Subcutaneous abdominal adipose tissue (tissue), 5 donors: ENCODE measurements at regions not wholly inside any gene's neighbourhood (a gene's known extent, or its start where the extent isn't known, plus 50 kb on each side); places are given as distances from the start of the nearest gene placed in this dataset.

Experiments
- H3K27ac ChIP-seq: one replicate; pipeline ENCODE4 v1.7.0; 2013; ENCODE audit warnings: low read depth, mild to moderate bottlenecking, inconsistent platforms, low read length, moderate library complexity
- H3K27me3 ChIP-seq, 5 donors: one replicate each; pipeline ENCODE4 v1.7.0; 2013; ENCODE audit warnings: low read length in 5 of 5, inconsistent platforms in 1 of 5; ENCODE audit not compliant: control insufficient read depth in 5 of 5, insufficient read depth in 4 of 5
- H3K36me3 ChIP-seq, 5 donors: one replicate each; pipeline ENCODE4 v1.7.0; 2013; ENCODE audit warnings: low read length in 5 of 5; ENCODE audit not compliant: control insufficient read depth in 5 of 5, insufficient read depth in 5 of 5
- H3K4me1 ChIP-seq, 5 donors: one replicate each; pipeline ENCODE4 v1.7.0; 2013; ENCODE audit warnings: low read length in 5 of 5, mild to moderate bottlenecking in 3 of 5, moderate library complexity in 1 of 5; ENCODE audit not compliant: control insufficient read depth in 5 of 5, insufficient read depth in 5 of 5
- H3K4me3 ChIP-seq, 5 donors: one replicate each; pipeline ENCODE4 v1.7.0; 2013; ENCODE audit warnings: low read length in 5 of 5, low read depth in 1 of 5
- H3K9ac ChIP-seq, 5 donors: one replicate each; pipeline ENCODE4 v1.7.0; 2013; ENCODE audit warnings: low read length in 5 of 5, mild to moderate bottlenecking in 4 of 5, moderate library complexity in 3 of 5
- H3K9me3 ChIP-seq, 5 donors: one replicate each; pipeline ENCODE4 v1.7.0; 2013; ENCODE audit warnings: low read length in 5 of 5; ENCODE audit not compliant: control insufficient read depth in 5 of 5
- donor health status: healthy.
- donor health status: healthy.
- donor health status: healthy.
- donor health status: healthy.
- donor health status: healthy.

DNA sequence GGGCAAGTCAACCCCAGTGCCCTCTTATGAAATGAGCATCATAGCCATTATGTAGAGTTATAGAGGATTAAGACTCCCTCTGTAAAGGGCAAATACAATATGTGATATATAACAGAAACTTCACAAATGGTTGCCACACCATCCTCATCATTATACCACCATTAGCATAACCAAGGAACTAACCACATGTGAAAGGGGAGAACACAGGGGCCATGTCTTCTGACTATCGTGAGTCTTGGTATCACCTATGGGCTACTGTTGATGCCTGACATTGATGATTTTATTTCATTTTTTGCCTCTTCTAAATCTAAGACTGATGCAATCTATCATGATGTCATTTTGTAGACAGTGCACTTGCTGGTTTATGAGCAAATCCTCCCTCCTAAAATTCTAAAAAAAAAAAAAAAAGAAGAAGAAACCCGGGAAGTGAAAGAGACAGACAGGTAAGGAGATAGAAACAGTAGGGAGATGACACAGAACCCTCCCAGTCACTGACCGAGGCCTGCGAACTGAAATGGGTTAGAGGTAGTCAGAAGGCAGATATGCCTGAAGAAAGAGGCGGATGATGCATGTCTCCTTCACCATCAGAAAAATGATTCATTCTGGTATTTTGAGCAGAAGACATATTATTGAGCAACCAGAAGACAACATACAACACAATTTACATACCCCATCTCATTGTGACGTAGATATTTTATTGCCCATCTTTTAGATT is 266.0 kb downstream of the DMAC1 start:
- Histone ChIP-seq H3K27me3 (no peaks in the 10 kb centered on the region), H3K27ac (no peak overlapping the region), H3K9ac (no peak overlapping the region), H3K9me3 (no peaks in the 10 kb centered on the region), H3K4me1 (peaks cover 0 to 3% (median 0%) of the 10 kb centered on the region in 5 donors), H3K4me3 (no peak overlapping the region), H3K36me3 (no peaks in the 10 kb centered on the region)

DNA sequence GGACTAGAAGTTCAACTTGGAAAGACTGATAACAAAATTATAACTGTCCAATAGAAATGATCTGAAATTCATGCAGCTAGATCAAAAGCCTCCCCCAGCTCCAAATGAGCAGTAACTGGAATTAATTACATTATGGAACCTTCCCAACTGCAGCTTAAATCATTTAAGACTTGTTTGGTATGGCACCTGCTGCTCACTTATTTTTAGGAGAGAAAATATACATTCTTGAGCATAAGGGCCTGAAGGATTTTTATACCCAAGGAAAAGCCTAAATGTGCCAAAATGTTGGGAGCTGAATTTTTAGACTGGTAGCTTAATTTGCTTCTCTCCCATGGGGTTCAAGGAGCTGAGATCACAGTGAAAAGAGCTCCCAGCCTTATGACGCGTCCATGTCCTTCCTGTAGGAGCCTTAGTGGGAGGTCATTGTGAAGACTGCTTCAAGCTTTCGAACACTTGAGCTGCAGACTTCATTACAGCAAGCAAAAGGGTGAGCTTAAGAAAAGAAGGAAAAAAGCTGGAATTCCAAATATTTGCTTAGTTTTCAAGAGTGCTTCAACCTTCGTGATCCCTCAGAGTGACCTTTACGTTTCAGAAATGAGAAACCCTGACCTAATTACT is 276.0 kb downstream of the DMAC1 start:
- no peaks in the 10 kb centered on the region for H3K27me3 ChIP-seq
- no peak overlapping the region for H3K9ac ChIP-seq
- no peaks in the 10 kb centered on the region for H3K36me3 ChIP-seq
- H3K27ac ChIP-seq = no peak overlapping the region
- H3K9me3 ChIP-seq = no peaks in the 10 kb centered on the region
- no peaks in the 10 kb centered on the region for H3K4me1 ChIP-seq
- H3K4me3 ChIP-seq = no peak overlapping the region

DNA sequence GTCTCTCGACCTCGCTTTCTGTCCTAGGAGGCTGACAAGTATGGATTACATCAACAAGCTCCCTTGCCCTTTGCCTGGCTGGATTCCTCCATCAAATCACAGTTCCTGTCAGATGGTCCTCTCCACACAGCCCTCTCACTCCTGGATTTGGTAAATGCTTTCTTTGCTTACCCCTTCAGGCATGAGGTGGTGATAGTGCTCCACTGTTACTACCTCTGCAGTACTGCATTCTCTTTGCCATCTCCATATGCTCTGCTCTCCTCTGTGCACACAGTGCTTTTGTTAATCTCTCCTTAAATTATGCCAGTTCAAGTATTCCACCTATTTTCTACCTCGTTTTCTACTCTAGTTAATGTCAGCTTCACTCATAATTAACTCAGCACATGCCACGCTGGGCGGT is 279.2 kb downstream of the DMAC1 start:
- Histone ChIP-seq H3K4me1 (no peaks in the 10 kb centered on the region), H3K9me3 (no peaks in the 10 kb centered on the region), H3K27ac (no peak overlapping the region), H3K27me3 (no peaks in the 10 kb centered on the region), H3K4me3 (no peak overlapping the region), H3K36me3 (no peaks in the 10 kb centered on the region), H3K9ac (no peak overlapping the region)

DNA sequence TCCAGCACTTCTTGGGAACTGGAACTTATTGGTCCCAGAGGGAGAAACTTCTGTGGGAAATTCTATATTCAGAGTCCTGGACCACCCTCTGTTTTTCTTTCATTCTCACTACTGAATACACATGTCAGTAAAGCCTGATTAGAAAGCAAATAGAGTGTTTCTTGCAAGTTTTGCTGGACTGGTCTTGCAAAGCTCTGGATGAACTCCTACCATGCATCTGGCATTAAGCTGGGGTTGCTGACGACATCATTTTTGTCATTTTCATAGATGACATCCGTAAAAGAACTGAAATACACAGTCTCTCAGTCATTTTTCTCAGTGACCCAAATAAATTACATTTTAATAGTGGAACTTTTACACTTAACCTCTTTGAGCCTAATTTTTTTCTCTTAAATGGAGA is 283.2 kb downstream of the DMAC1 start:
- no peaks in the 10 kb centered on the region for H3K4me1 ChIP-seq
- H3K9me3 ChIP-seq = no peaks in the 10 kb centered on the region

DNA sequence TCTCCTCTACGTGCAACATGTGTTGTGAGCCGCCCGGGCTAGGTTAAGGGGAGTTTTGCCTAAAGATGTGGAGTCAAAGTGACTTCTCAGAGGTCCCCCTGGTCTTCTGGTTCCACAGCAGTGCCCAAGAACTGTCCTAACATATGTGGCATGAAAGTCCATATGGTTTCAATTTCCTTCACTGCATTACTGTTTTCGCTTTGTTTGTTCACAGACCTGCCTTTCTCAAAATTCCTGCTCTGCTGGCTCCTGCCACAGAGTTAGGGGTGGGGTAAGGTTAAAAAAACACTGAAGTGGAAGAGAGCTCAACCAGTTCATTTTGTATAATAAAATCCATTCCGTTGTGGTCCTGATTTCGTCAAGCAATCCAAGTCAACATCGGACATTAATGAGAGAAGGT is 289.4 kb downstream of the DMAC1 start:
- H3K9ac ChIP-seq = no peak overlapping the region
- H3K27ac ChIP-seq = peak overlapping the region; percentile 1
- no peaks in the 10 kb centered on the region for H3K9me3 ChIP-seq
- H3K36me3 ChIP-seq = no peaks in the 10 kb centered on the region
- no peaks in the 10 kb centered on the region for H3K4me1 ChIP-seq
- no peaks in the 10 kb centered on the region for H3K27me3 ChIP-seq
- peak overlapping the region in 1 of 5 donors; percentile 20 for H3K4me3 ChIP-seq

More for the DNA sequence above, 283.2 kb downstream of the DMAC1 start:
- Histone ChIP-seq H3K36me3 (no peaks in the 10 kb centered on the region), H3K9ac (no peak overlapping the region), H3K4me3 (no peak overlapping the region), H3K27ac (no peak overlapping the region), H3K27me3 (no peaks in the 10 kb centered on the region)

DNA sequence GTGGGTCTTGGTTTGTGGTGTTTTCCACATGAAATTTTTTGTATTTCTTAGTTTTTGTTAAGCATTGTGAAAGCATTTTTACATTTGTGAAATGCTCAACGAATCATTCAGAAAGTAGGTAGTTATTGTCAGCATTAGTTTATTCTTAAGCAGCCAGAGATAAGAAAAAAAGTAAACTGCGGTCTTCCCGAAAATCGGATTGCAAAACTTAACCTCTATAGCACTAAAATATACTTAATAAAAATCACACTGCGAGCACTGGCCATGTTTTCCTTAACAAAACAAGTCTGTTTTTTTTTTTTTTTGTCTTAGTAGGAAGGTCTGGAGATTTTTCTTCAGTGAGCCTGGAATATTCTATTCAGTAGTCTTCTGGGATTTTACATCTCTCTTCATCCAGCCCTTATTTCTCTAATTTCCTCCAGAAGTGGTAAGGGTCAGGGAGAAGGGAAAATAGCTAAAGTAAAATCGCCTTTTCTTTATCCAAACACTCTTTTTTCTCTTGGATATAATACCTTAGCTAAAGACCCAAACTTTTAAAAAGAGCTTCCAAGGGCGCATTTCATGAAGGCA is 289.9 kb downstream of the DMAC1 start:
- H3K4me3 ChIP-seq = no peak overlapping the region
- H3K36me3 ChIP-seq = no peaks in the 10 kb centered on the region
- H3K27ac ChIP-seq = no peak overlapping the region
- no peaks in the 10 kb centered on the region for H3K9me3 ChIP-seq
- no peaks in the 10 kb centered on the region for H3K4me1 ChIP-seq
- H3K27me3 ChIP-seq = no peaks in the 10 kb centered on the region
- no peak overlapping the region for H3K9ac ChIP-seq

DNA sequence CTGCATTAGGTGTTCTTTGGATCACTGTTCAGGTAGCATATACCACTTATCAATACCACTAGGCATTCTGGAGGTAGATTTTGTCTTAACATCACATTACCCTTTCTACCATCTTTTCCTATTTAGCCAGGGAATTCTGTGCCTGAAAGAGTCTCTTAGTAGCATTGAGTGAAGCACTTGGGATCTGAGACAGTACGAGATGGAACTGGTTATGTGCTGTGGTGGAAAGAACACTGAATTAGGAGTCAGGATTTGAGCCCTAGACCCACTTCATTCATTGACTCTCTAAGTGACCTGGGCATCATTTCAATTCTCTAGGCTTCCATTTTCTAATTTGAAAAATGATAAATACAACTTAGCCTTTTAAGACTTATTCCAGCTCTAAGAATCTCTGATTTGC is 291.1 kb downstream of the DMAC1 start:
- no peak overlapping the region for H3K27ac ChIP-seq
- no peak overlapping the region for H3K4me3 ChIP-seq

DNA sequence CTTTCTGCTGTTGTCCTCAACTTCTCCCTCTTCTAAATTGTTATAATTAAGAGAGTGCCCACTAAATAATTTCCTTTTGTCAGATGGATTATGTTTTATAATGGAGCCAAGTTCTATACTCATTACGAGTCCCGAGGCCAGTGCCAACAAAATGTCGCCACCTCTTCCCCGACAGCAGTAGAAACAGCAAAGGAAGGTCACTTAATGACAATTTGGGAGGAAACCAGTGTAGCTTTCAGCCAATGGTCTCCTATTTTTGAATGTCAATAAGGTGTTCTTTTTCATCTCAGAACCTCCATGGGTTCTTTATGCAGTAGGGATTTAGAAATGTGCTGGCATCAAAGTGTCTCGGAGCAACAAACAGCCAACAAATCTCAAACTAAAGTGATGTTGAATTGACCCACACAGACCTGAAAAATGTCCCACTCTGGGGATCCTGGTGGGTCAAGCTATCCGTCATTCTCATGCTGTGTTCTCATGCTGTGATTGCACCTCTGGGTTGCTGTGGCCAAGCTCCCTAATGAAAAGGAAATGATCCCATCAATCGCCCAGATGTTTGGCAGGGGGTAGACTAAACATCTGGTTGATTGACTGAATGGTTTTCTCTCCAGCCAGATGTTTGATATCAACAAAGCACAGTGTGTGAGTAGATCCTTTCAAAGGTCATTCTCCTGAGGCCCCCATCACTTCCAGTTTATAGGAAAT is 291.9 kb downstream of the DMAC1 start:
- no peak overlapping the region for H3K27ac ChIP-seq
- no peaks in the 10 kb centered on the region for H3K27me3 ChIP-seq
- H3K9ac ChIP-seq = no peak overlapping the region

More for the DNA sequence above, 291.1 kb downstream of the DMAC1 start:
- no peaks in the 10 kb centered on the region for H3K36me3 ChIP-seq
- H3K9me3 ChIP-seq = no peaks in the 10 kb centered on the region
- no peak overlapping the region for H3K9ac ChIP-seq
- H3K27me3 ChIP-seq = no peaks in the 10 kb centered on the region
- H3K4me1 ChIP-seq = no peaks in the 10 kb centered on the region

DNA sequence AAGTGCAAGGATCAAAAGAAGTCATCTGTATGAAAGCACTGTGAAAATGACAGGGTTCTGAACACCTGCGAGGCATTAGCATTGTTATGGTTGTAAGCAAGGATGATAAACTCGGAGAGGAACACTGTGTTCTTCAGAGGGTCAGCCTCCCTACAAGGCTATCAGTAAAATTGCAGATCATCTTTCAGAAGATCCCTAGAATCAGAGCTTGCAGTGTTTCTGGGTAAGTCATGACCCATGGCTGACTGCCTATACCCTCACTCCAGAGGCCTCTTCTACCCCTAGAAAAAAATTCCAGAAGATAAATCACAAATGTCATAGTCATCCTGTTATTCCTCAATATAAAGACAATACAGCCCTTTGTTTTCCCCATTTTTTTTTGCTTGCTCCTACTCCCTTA is 292.6 kb downstream of the DMAC1 start:
- Histone ChIP-seq H3K4me3 (no peak overlapping the region), H3K9me3 (no peaks in the 10 kb centered on the region), H3K4me1 (no peaks in the 10 kb centered on the region), H3K9ac (no peak overlapping the region), H3K27ac (no peak overlapping the region), H3K36me3 (no peaks in the 10 kb centered on the region), H3K27me3 (no peaks in the 10 kb centered on the region)

More for the DNA sequence above, 291.9 kb downstream of the DMAC1 start:
- Histone ChIP-seq H3K4me1 (no peaks in the 10 kb centered on the region), H3K4me3 (no peak overlapping the region), H3K9me3 (no peaks in the 10 kb centered on the region), H3K36me3 (no peaks in the 10 kb centered on the region)

DNA sequence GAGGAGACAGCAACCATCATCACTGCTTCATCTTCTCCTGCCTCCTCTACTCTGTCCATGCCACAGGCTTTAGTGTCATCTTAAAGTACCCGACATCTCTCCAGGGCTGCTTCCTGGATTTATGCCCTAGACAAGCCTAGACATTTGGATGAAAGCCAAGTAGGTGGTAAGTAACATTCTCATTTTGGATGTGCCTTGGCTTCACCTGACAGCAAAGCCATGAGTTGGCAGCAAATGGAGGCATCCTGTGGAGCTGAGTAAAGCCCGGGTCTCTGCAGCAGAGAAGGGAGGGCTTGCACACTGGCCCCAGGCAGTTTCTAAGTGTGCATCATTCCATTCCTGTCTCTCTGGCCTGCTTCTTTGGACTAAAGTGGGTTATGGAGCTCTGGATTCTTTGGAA is 299.1 kb downstream of the DMAC1 start:
- Histone ChIP-seq H3K9me3 (no peaks in the 10 kb centered on the region), H3K4me3 (no peak overlapping the region), H3K9ac (no peak overlapping the region), H3K27me3 (no peaks in the 10 kb centered on the region), H3K4me1 (no peaks in the 10 kb centered on the region), H3K27ac (no peak overlapping the region), H3K36me3 (no peaks in the 10 kb centered on the region)
